Upper lobe of right lung (tissue), 1 donor: ENCODE measurements at regions not wholly inside any gene's neighbourhood (a gene's known extent, or its start where the extent isn't known, plus 50 kb on each side); places are given as distances from the start of the nearest gene placed in this dataset.

Experiments used
- ATAC-seq: fragments of 200-7000 bp; cut with Tn5 transposase; one replicate; pipeline ENCODE4 v1.9.1; 2020; ENCODE audit warnings: mild to moderate bottlenecking, moderate library complexity
- DNase-seq: peaks from one replicate; pipeline ENCODE4 v3.0.0-alpha.2; 2020
- H3K27ac ChIP-seq: fragments of 200-600 bp; one replicate; pipeline ENCODE4 v1.8.0; 2022
- H3K27me3 ChIP-seq: fragments of 200-600 bp; one replicate; pipeline ENCODE4 v1.8.0; 2022; ENCODE audit warnings: mild to moderate bottlenecking
- H3K36me3 ChIP-seq: fragments of 200-600 bp; one replicate; pipeline ENCODE4 v1.8.0; 2022
- H3K4me1 ChIP-seq: fragments of 200-600 bp; one replicate; pipeline ENCODE4 v1.8.0; 2022
- H3K4me3 ChIP-seq: fragments of 200-600 bp; one replicate; pipeline ENCODE4 v1.8.0; 2022; ENCODE audit warnings: mild to moderate bottlenecking
- H3K9me3 ChIP-seq: fragments of 200-600 bp; one replicate; pipeline ENCODE4 v1.8.0; 2022
- intact Hi-C: fragments of 100-400 bp; cut with DNase I; formaldehyde crosslinking; loops from one replicate; pipeline ENCODE4 v1.11.0; 2022
- TF ChIP-seq, protein P1 (sequence below): fragments of 200-600 bp; IDR thresholded peaks from one replicate; pipeline ENCODE4 v1.8.0; 2022; ENCODE audit warnings: antibody characterized with exemption
- donor health status: DM: no; HTN: yes; CAD: no; lungs with severe emphysema.

GRCh38 chr5:71771191-71771590 is 52.1 kb downstream of the CARTPT start:
- DNase-seq = no peak
- TF ChIP-seq, protein P1, sequence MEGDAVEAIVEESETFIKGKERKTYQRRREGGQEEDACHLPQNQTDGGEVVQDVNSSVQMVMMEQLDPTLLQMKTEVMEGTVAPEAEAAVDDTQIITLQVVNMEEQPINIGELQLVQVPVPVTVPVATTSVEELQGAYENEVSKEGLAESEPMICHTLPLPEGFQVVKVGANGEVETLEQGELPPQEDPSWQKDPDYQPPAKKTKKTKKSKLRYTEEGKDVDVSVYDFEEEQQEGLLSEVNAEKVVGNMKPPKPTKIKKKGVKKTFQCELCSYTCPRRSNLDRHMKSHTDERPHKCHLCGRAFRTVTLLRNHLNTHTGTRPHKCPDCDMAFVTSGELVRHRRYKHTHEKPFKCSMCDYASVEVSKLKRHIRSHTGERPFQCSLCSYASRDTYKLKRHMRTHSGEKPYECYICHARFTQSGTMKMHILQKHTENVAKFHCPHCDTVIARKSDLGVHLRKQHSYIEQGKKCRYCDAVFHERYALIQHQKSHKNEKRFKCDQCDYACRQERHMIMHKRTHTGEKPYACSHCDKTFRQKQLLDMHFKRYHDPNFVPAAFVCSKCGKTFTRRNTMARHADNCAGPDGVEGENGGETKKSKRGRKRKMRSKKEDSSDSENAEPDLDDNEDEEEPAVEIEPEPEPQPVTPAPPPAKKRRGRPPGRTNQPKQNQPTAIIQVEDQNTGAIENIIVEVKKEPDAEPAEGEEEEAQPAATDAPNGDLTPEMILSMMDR = no peak
- H3K27ac ChIP-seq = no peak overlapping the region
- no peaks in the 10 kb centered on the region for H3K4me1 ChIP-seq
- no peaks in the 10 kb centered on the region for H3K27me3 ChIP-seq
- H3K9me3 ChIP-seq = no peaks in the 10 kb centered on the region
- no peak for ATAC-seq
- intact Hi-C loops = no loop called here
- no peaks in the 10 kb centered on the region for H3K36me3 ChIP-seq
- no peak overlapping the region for H3K4me3 ChIP-seq

GRCh38 chr5:71778678-71779276 is 59.7 kb downstream of the CARTPT start:
- TF ChIP-seq, protein P1 = peak; percentile 58
- no peaks in the 10 kb centered on the region for H3K27me3 ChIP-seq
- H3K4me1 ChIP-seq = peaks cover 7% of the 10 kb centered on the region
- DNase-seq = no peak
- no peak overlapping the region for H3K27ac ChIP-seq
- no peaks in the 10 kb centered on the region for H3K36me3 ChIP-seq
- intact Hi-C loops = no loop called here
- no peak overlapping the region for H3K4me3 ChIP-seq
- peak; percentile 31 for ATAC-seq
- H3K9me3 ChIP-seq = no peaks in the 10 kb centered on the region

DNA sequence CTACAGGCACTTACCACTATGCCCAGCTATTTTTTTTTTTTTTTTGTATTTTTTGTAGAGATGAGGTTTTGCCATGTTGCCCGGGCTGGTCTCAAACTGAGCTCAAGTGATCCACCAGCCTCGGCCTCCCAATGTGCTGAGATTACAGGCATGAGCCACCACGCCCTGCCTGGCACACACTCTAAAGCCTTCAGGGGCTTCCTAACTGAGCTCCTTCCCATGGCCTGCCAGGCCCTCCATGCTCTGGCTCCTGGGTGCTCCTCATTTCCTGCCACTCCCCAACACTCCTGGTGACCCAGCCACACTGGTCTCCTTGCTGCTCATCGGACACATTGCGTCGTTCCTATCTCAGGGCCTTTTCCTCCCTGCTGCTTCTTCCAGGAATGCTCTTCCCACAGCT is 61.5 kb downstream of the CARTPT start:
- intact Hi-C loops = no loop called here
- TF ChIP-seq, protein P1 = no peak
- Histone ChIP-seq H3K36me3 (no peaks in the 10 kb centered on the region), H3K4me1 (peaks cover 7% of the 10 kb centered on the region), H3K27ac (no peak overlapping the region), H3K4me3 (no peak overlapping the region), H3K27me3 (no peaks in the 10 kb centered on the region), H3K9me3 (no peaks in the 10 kb centered on the region)
- ATAC-seq (no peak), DNase-seq (no peak)

- intact Hi-C loops = no loop called here
- Histone ChIP-seq H3K27ac (no peak overlapping the region), H3K4me1 (peaks cover 7% of the 10 kb centered on the region), H3K27me3 (no peaks in the 10 kb centered on the region), H3K36me3 (no peaks in the 10 kb centered on the region), H3K4me3 (no peak overlapping the region), H3K9me3 (no peaks in the 10 kb centered on the region)
- no peak for ATAC-seq
- TF ChIP-seq, protein P1 = no peak
- DNase-seq = no peak
Observed at GRCh38 chr5:71782393-71782770, 63.3 kb downstream of the CARTPT start.

DNA sequence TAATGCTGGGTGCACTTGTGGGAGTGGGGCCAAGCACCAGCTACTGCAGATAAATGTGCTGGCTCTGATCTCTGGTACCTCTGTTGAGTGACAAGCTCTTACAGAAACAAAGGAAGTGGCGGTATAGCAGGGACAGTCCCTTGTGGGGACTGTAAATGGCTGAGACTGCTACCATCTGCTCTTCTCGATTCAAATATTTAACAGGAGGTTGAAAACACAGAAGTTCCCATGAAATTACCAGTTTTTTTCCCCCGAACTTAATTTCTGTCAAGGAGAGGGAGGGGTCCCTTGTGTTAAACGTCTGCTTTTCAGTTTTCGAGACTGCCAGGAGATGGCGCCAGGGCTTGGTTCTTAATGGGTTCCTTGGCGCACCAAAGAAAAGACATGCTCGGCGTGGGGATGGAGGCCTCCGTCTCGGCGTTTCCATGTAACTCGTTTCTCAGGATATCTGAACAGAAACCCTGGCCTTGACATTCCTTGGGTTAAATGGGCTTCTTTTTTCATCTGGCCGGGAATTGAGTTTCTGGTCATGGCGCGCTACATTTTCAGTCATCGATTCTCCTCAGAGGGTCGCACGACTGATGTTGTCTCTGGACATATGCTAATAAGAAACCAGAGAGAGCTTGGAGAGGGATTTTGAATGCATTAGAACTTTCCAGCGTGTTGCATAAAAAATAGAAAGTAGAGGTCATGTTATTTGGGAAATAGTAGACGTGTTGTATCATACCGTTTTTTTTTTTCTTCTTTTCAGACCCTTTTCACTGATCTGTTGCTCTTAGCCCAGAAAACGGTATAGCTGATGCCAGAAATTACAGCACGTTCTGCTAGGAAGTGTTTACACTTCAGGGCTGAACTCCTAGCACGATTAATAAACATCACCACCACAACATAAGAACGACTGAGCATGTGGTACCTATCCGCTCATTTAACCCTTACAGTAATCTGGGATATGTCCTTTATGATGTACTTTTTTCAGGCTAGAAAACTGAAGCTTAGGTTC is 64.0 kb downstream of the CARTPT start:
- intact Hi-C loops = no loop called here
- DNase-seq (peak; percentile 75), ATAC-seq (peak; percentile 85)
- Histone ChIP-seq H3K27me3 (no peaks in the 10 kb centered on the region), H3K4me1 (peaks cover 7% of the 10 kb centered on the region), H3K36me3 (no peaks in the 10 kb centered on the region), H3K4me3 (peak overlapping the region; percentile 17), H3K9me3 (no peaks in the 10 kb centered on the region), H3K27ac (no peak overlapping the region)
- TF ChIP-seq, protein P1 = peak; percentile 70
